GM10248 (cell line): ENCODE measurements at regions not wholly inside any gene's neighbourhood (a gene's known extent, or its start where the extent isn't known, plus 50 kb on each side); places are given as distances from the start of the nearest gene placed in this dataset.

Experiments
- CTCF ChIA-PET: fragments of 300-600 bp; sonication (Branson Sonifier 250); formaldehyde crosslinking; extraction: SDS; loops from one replicate; lab custom pipeline; 2021; ENCODE audit warnings: antibody characterized with exemption; lab: Yijun Ruan, JAX
- POLR2A ChIA-PET: fragments of 350-650 bp; sonication (Branson Sonifier 250); formaldehyde crosslinking; extraction: SDS; loops from one replicate; lab custom pipeline; 2020; ENCODE audit warnings: antibody characterized with exemption; lab: Yijun Ruan, JAX
- DNase-seq: peaks from one replicate; pipeline ENCODE4 v3.0.0; 2012; ENCODE audit errors: extremely low spot score
- CTCF ChIP-seq: IDR thresholded peaks from 2 replicates; pipeline ENCODE4 v1.5.1; 2012; ENCODE audit warnings: mild to moderate bottlenecking, low read depth; ENCODE audit errors: extremely low read depth, missing control alignments, control extremely low read depth

- DNase-seq = no peak
- POLR2A ChIA-PET = interaction anchor here (0.7 kb wide), 1 partner anchor 344 kb away, joined by 3 read pairs; no protein-coding TSS in a partner anchor
- no peak for TF ChIP-seq CTCF
- CTCF ChIA-PET = interaction anchor here (0.6 to 1.5 kb wide), 5 partner anchors 8 to 199 kb away, joined by 3 to 7 read pairs (median 3); no protein-coding TSS in a partner anchor
These were observed 145.8 kb downstream of the TM9SF2 start for GRCh38 chr13:99646866-99647595.

DNA sequence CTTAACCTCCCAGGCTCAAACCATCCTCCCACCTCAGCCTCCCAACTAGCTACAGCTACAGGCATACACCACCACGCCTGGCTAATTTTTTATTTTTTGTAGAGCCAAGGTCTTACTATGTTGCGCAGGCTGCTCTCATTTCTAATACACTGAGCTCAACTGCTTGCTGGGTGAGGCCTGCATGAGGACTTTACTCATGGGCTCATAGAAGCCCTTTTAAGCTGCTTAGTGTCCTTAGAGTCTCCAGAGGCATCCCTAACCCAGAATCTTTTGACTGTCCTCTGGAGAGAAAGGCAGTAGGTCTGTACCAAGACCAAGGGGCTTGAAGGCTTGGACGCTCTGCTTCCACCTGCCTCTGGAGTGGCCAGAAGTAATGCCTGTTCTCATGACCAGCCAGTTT, 141.6 kb downstream of the TM9SF2 start:
- ChIA-PET POLR2A (no interaction called here), CTCF (interaction anchor here (1.0 to 2.3 kb wide), 2 partner anchors 12 to 14 kb away, joined by 4 to 7 read pairs; no protein-coding TSS in a partner anchor)
- no peak for DNase-seq
- no peak for TF ChIP-seq CTCF

DNA sequence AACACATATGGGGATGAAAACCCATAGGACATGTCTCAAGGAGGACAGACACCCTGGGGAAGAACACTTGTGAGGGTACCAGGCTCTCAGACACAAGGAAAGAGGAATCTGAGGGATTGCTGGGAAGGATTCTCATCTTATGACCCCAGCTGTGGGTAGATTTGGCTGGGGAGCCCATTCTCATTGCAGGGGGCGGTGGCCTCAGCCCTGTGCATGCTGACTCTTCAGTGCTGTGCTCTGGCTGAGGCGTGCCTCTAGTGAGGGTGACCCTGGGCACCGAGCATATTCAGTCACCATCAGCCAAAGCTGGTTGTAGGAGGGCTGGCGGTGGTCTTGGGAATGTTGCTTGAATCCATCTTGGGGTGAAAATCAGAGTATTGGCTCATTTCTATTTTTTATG, 140.7 kb downstream of the TM9SF2 start:
- DNase-seq = no peak
- TF ChIP-seq CTCF = no peak
- ChIA-PET CTCF (interaction anchor here (2.3 kb wide), 1 partner anchor 14 kb away, joined by 7 read pairs; no protein-coding TSS in a partner anchor), POLR2A (no interaction called here)

DNA sequence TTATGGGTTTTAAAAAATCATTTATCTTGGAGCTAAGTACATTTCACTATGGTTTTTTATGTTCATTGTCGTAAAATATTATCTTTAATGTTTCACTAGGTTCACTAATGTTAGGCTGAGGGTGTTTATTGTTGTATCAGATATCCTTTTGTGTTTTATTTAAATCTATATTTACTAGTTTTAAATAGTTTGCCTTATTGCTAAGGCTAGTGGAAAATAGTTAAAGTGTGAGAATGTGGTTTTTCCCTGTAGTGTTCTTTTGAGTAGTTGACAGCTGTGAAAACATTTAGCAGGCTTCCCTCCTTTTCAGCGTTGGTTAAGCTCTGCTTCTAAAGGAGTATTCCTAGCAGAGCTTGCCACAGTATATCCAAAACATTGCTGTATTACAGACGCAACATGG, 139.0 kb downstream of the TM9SF2 start:
- DNase-seq = no peak
- no peak for TF ChIP-seq CTCF
- POLR2A ChIA-PET = no interaction called here
- CTCF ChIA-PET = interaction anchor here (2.1 to 3.8 kb wide), 2 partner anchors 8 to 16 kb away, joined by 7 to 21 read pairs; no protein-coding TSS in a partner anchor

GRCh38 chr13:99639126-99639525, 137.9 kb downstream of the TM9SF2 start:
- TF ChIP-seq CTCF = no peak
- no peak for DNase-seq
- CTCF ChIA-PET = interaction anchor here (1.9 to 3.8 kb wide), 3 partner anchors 10 to 110 kb away, joined by 3 to 21 read pairs (median 7); no protein-coding TSS in a partner anchor
- POLR2A ChIA-PET = no interaction called here

GRCh38 chr13:99636728-99637353, 135.6 kb downstream of the TM9SF2 start:
- POLR2A ChIA-PET = no interaction called here

More at GRCh38 chr13:99636728-99637353, 135.6 kb downstream of the TM9SF2 start:
- no peak for TF ChIP-seq CTCF
- DNase-seq = no peak
- CTCF ChIA-PET = interaction anchor here (1.2 kb wide), 1 partner anchor 20 kb away, joined by 4 read pairs; no protein-coding TSS in a partner anchor
